Mesendoderm (in vitro differentiated cells): ENCODE measurements at regions not wholly inside any gene's neighbourhood (a gene's known extent, or its start where the extent isn't known, plus 50 kb on each side); places are given as distances from the start of the nearest gene placed in this dataset.

Experiments
- DNase-seq: peaks from one replicate; pipeline ENCODE4 v3.0.0; 2013
- H2AK5ac ChIP-seq: 2 replicates; pipeline ENCODE4 v1.6.1; 2013; ENCODE audit warnings: low read length, inconsistent platforms
- H2BK120ac ChIP-seq: 2 replicates; pipeline ENCODE4 v1.6.1; 2013; ENCODE audit warnings: low read depth, mild to moderate bottlenecking, low read length, moderate library complexity, mixed read lengths
- H2BK15ac ChIP-seq: replicated peaks from 2 replicates; pipeline ENCODE4 v1.6.1; 2013; ENCODE audit warnings: low read depth, mild to moderate bottlenecking, moderate library complexity
- H2BK5ac ChIP-seq: 2 replicates; pipeline ENCODE4 v1.6.1; 2013; ENCODE audit warnings: low read length, inconsistent platforms
- H3K18ac ChIP-seq: 2 replicates; pipeline ENCODE4 v1.6.1; 2013; ENCODE audit warnings: mild to moderate bottlenecking, low read length, mixed read lengths
- H3K23ac ChIP-seq: one replicate; pipeline ENCODE4 v1.6.1; 2013; ENCODE audit warnings: low read length
- H3K27ac ChIP-seq: 2 replicates; pipeline ENCODE4 v1.5.1; 2013; ENCODE audit warnings: low read depth, mild to moderate bottlenecking, inconsistent platforms, low read length, moderate library complexity
- H3K27me3 ChIP-seq: 2 replicates; pipeline ENCODE4 v1.6.1; 2013; ENCODE audit warnings: low read length, control low read depth, mild to moderate bottlenecking, inconsistent platforms; ENCODE audit not compliant: insufficient read depth, poor library complexity
- H3K36me3 ChIP-seq: 2 replicates; pipeline ENCODE4 v1.6.1; 2013; ENCODE audit warnings: low read length, inconsistent platforms; ENCODE audit not compliant: control insufficient read depth, insufficient read depth
- H3K4ac ChIP-seq: one replicate; pipeline ENCODE4 v1.6.1; 2013; ENCODE audit warnings: low read depth, mild to moderate bottlenecking, low read length, moderate library complexity
- H3K4me1 ChIP-seq: 2 replicates; pipeline ENCODE4 v1.6.1; 2013; ENCODE audit warnings: low read depth, low read length, inconsistent platforms; ENCODE audit not compliant: control insufficient read depth
- H3K4me2 ChIP-seq: 2 replicates; pipeline ENCODE4 v1.6.1; 2013; ENCODE audit warnings: low read length
- H3K4me3 ChIP-seq: 2 replicates; pipeline ENCODE4 v1.5.1; 2013; ENCODE audit warnings: mild to moderate bottlenecking, low read length
- H3K56ac ChIP-seq: one replicate; pipeline ENCODE4 v1.6.1; 2013; ENCODE audit warnings: low read length
- H3K79me1 ChIP-seq: 2 replicates; pipeline ENCODE4 v1.6.1; 2013; ENCODE audit warnings: low read length, inconsistent platforms
- H3K79me2 ChIP-seq: 2 replicates; pipeline ENCODE4 v1.6.1; 2013; ENCODE audit warnings: mild to moderate bottlenecking, low read length; ENCODE audit not compliant: control insufficient read depth, insufficient read depth
- H3K9ac ChIP-seq: 2 replicates; pipeline ENCODE4 v1.6.1; 2013; ENCODE audit warnings: low read length, inconsistent platforms
- H4K5ac ChIP-seq: one replicate; pipeline ENCODE4 v1.6.1; 2013; ENCODE audit warnings: low read length
- H4K8ac ChIP-seq: one replicate; pipeline ENCODE4 v1.6.1; 2013; ENCODE audit warnings: low read depth, mild to moderate bottlenecking, control low read depth, low read length, moderate library complexity
- WGBS: extraction: QIAGEN DNeasy Blood & Tissue Kit; methylation state at CpG from one replicate; pipeline ENCODE4 v1.1.7; 2013; ENCODE audit warnings: low lambda C conversion rate, missing lambda C conversion rate; ENCODE audit not compliant: insufficient coverage; ENCODE audit errors: extremely low coverage; 5-methylcytosine and 5-hydroxymethylcytosine counted together

- Histone ChIP-seq H3K4me1 (no peaks in the 10 kb centered on the region), H2BK120ac (no peak overlapping the region), H4K8ac (no peak overlapping the region), H3K56ac (no peak overlapping the region), H3K4ac (no peak overlapping the region), H3K4me2 (no peak overlapping the region), H3K36me3 (no peaks in the 10 kb centered on the region), H3K4me3 (no peak overlapping the region), H3K79me1 (no peaks in the 10 kb centered on the region), H2BK15ac (no peak overlapping the region), H2BK5ac (no peak overlapping the region), H2AK5ac (no peak overlapping the region), H3K9ac (no peak overlapping the region), H3K27me3 (no peaks in the 10 kb centered on the region), H3K23ac (no peak overlapping the region), H4K5ac (no peak overlapping the region), H3K18ac (no peak overlapping the region), H3K79me2 (no peaks in the 10 kb centered on the region), H3K27ac (no peak overlapping the region)
- no peak for DNase-seq
- WGBS: no CpG with 5 or more reads among the region's 4 CpGs
Observed at GRCh38 chr9:119596703-119597102, 227.5 kb upstream of the BRINP1 start.

GRCh38 chr9:119588874-119589744, 219.9 kb upstream of the BRINP1 start:
- Histone ChIP-seq H2BK15ac (no peak overlapping the region), H2BK5ac (no peak overlapping the region), H3K4me1 (no peaks in the 10 kb centered on the region), H2AK5ac (no peak overlapping the region), H4K8ac (no peak overlapping the region), H4K5ac (no peak overlapping the region), H3K4me3 (no peak overlapping the region), H3K4ac (no peak overlapping the region), H3K9ac (no peak overlapping the region), H3K23ac (no peak overlapping the region), H3K27me3 (no peaks in the 10 kb centered on the region), H3K79me2 (no peaks in the 10 kb centered on the region), H3K18ac (no peak overlapping the region), H3K4me2 (no peak overlapping the region), H3K36me3 (no peaks in the 10 kb centered on the region), H3K79me1 (no peaks in the 10 kb centered on the region), H3K56ac (no peak overlapping the region), H2BK120ac (no peak overlapping the region), H3K27ac (no peak overlapping the region)
- peak; percentile 6 for DNase-seq
- WGBS: no CpG with 5 or more reads among the region's 12 CpGs

- H3K36me3 ChIP-seq: no peaks in the 10 kb centered on the region
- H2BK5ac ChIP-seq: no peak overlapping the region
- no peak overlapping the region for H3K4me2 ChIP-seq
- no peaks in the 10 kb centered on the region for H3K79me2 ChIP-seq
- no peak overlapping the region for H4K5ac ChIP-seq
- H3K4me1 ChIP-seq: no peaks in the 10 kb centered on the region
- no peaks in the 10 kb centered on the region for H3K79me1 ChIP-seq
- H3K23ac ChIP-seq: no peak overlapping the region
- H3K4me3 ChIP-seq: no peak overlapping the region
- H3K56ac ChIP-seq: no peak overlapping the region
- no peaks in the 10 kb centered on the region for H3K27me3 ChIP-seq
- H3K27ac ChIP-seq: no peak overlapping the region
- no peak overlapping the region for H3K18ac ChIP-seq
- H2AK5ac ChIP-seq: no peak overlapping the region
- no peak overlapping the region for H2BK15ac ChIP-seq
- DNase-seq: no peak
- no peak overlapping the region for H3K4ac ChIP-seq
- no peak overlapping the region for H2BK120ac ChIP-seq
- no CpG with 5 or more reads among the region's 1 CpG for WGBS
- H3K9ac ChIP-seq: no peak overlapping the region
- H4K8ac ChIP-seq: no peak overlapping the region
Observed at GRCh38 chr9:119577881-119578280, 208.6 kb upstream of the BRINP1 start.

- Histone ChIP-seq H3K56ac (no peak overlapping the region), H3K27ac (no peak overlapping the region), H2BK15ac (no peak overlapping the region), H3K4me1 (peaks cover 3% of the 10 kb centered on the region), H3K23ac (no peak overlapping the region), H3K4me3 (no peak overlapping the region), H3K79me1 (no peaks in the 10 kb centered on the region), H3K18ac (no peak overlapping the region), H3K79me2 (no peaks in the 10 kb centered on the region), H2BK120ac (no peak overlapping the region), H3K27me3 (no peaks in the 10 kb centered on the region), H4K8ac (no peak overlapping the region), H3K36me3 (no peaks in the 10 kb centered on the region), H4K5ac (no peak overlapping the region), H2BK5ac (no peak overlapping the region), H2AK5ac (no peak overlapping the region), H3K9ac (no peak overlapping the region), H3K4me2 (no peak overlapping the region), H3K4ac (no peak overlapping the region)
- peak; percentile 71 for DNase-seq
- WGBS: no CpG with 5 or more reads among the region's 5 CpGs
Observed at GRCh38 chr9:119559986-119560385, 190.8 kb upstream of the BRINP1 start.

GRCh38 chr9:119559056-119559455, 189.8 kb upstream of the BRINP1 start:
- no peak overlapping the region for H4K5ac ChIP-seq
- no peak overlapping the region for H3K4me2 ChIP-seq
- H3K56ac ChIP-seq: no peak overlapping the region
- H2AK5ac ChIP-seq: no peak overlapping the region
- H3K9ac ChIP-seq: no peak overlapping the region
- H3K4ac ChIP-seq: no peak overlapping the region
- no peak overlapping the region for H3K18ac ChIP-seq
- DNase-seq: no peak
- no peak overlapping the region for H3K23ac ChIP-seq
- H3K4me1 ChIP-seq: peaks cover 3% of the 10 kb centered on the region
- H3K36me3 ChIP-seq: no peaks in the 10 kb centered on the region
- no peaks in the 10 kb centered on the region for H3K79me2 ChIP-seq
- no peak overlapping the region for H3K27ac ChIP-seq
- H2BK15ac ChIP-seq: no peak overlapping the region
- H3K79me1 ChIP-seq: no peaks in the 10 kb centered on the region
- H2BK5ac ChIP-seq: no peak overlapping the region
- no peak overlapping the region for H3K4me3 ChIP-seq
- H2BK120ac ChIP-seq: no peak overlapping the region
- H4K8ac ChIP-seq: no peak overlapping the region
- H3K27me3 ChIP-seq: no peaks in the 10 kb centered on the region
